ENCODE measurements at regions not wholly inside any gene's neighbourhood (a gene's known extent, or its start where the extent isn't known, plus 50 kb on each side); places are given as distances from the start of the nearest gene placed in this dataset.
"Not testable (repeated sequence)": the region's sequence is repeated elsewhere in the genome, so short reads cannot be mapped to it uniquely, and the experiment has no call there.

DNA sequence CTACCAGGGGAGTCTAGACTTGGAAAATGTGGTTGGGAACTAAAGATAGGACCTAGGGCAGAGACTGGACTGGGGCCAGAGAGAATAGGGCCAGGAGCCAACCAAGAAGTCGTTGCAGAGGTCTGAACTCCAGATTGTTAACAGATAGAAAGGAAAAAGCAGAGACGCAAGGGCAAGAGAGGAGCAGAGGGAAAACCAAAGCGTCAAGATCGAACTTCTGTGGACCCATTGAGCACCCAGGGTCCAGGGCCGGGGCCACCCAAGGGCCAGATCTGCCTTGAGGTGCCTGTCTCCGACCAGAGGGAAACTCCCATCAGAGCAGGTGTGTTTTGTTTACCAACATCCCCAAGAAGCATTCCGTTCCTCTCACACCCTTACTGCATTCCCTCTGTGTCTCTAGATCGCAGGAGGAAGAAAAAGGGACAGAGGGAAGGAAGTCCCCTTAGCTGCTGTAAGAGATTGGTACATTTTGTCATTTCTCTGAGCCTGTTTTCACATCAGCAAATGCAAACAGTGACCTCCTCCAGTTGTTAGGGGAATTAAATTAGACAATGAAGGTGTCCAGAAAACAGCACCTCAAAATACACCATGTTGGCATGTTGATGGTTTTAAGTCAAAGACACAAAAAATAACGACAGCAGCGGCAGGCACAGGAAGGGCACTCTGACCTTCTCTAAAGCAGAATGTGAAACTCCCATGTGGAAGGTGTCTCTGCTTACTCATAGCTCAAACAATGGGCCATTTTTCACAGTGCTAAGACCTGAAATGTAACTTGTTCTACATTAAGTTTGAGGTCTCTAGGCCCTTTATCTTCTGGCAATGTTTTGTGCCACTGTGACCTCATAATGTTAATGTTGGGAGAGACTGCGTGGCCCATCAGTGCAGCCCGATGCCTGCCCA is 105.8 kb upstream of the RAB4A start:
- no peak for DNase-seq

DNA sequence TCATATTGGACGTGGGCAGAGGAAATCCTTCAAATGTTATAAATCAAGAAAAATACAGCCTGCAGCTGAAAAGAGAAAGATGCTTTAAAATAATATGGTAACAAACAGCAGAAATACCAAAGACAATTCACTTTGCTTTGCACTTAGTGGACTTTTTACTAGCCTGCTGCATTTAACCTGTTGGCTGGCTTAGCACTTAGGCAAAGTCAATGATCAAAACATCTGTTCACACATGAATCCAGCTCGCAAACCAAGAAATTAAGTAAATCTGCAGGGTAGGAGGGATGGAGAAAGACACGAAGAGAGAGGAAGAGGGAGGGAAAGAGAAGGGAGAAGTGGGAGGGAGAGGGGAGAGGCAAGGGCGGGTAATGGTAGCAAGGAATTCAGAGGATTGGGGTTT is 103.6 kb upstream of the RAB4A start:
- DNase-seq = no peak

DNA sequence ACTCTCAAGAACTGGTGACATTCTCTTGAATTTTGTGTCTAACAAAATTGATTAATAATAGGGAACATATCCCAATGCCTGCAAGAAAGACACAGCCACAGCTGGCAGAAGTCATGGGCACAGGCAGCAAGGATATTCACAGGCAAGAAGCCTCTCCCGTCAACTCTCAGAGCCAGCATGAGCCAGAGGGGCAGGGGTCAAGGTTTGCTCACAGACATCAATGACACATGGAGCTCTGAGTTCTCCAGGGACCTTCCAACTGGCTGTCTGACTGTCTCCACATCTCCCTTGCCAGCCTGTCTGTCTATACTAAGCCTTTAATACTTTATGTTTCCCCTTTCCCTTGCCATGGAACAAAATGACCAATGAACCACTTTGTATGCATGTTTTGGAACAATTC is 101.5 kb upstream of the RAB4A start:
- no peak for DNase-seq

DNA sequence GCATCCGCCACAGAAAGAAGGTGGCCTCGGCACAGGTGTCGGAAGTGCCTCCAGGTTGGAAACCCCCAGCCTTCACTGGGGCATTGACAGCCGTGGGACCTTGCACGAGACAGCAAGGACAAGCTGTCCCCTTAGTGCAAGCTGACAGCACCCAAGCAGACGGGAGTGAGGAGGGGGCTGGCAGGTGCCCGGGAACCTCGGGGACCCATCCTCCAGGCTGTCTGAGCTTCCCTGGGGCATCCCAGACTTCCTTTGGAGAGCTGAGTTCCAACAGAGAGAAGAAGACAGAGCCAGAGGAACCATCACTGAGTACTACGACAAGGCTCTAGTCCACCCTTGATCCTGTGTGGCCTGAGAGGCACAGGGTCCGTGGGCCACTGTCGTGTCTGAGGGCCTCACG is 100.6 kb upstream of the RAB4A start:
- DNase-seq = no peak

- DNase-seq = no peak
These were observed 100.0 kb upstream of the RAB4A start for GRCh38 chr1:229170778-229171505.

DNA sequence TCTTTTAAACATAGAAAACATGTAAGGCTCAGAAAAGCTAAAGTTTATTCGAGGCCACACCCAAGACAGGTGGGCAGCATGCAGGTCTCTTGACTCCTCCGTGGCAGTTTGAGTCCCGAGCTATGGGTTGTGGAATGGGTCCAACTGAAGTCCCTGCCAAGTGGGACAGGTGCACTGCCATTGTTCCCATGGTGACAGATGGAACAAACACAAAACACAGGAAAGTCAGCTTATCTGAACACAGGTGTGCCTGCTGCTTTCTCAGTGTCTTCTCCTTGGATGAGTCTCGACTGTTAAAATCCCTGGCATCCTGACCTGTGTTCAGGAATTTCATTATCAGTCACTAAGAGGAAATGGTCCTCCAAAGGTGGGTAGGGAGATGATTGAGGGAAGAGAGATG is 99.0 kb upstream of the RAB4A start:
- no peak for DNase-seq

DNA sequence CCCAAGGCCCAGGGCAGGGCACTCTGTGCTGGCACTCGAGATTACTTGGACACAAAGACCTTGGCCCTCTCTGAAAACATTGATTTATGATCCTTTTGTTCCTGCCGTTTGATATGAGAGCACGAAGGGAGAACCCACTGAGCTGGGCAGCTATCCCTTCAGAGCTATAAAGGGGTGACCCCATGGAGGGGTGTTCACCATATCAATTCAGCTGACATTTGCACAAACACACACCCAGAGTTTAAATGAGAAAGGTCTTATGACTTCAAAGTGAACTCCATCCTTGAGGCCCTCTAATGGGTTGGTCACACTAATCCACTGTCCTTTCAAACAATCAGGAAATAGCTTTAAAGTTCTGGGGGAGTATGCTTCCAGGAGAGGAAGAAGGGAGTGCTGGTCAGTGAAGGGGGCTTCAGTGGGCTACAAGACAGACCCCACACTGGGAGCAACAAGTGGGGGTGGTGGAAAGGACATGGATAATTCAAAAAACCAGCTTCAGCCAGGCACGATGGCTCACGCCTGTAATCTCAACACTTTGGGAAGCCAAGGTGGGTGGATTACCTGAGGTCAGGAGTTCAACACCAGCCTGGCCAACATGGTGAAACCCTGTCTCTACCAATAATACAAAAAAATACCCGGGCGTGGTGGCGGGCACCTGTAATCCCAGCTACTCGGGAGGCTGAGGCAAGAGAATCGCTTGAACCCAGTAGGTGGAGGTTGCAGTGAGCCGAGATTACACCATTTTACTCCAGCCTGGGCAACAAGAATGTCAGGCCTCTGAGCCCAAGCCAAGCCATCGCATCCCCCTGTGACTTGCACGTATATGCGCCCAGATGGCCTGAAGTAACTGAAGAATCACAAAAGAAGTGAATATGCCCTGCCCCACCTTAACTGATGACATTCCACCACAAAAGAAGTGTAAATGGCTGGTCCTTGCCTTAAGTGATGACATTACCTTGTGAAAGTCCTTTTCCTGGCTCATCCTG is 97.1 kb upstream of the RAB4A start:
- not testable (repeated sequence) for DNase-seq

GRCh38 chr1:229175297-229175696 is 95.6 kb upstream of the RAB4A start:
- DNase-seq = not testable (repeated sequence)

GRCh38 chr1:229176457-229176856 is 94.5 kb upstream of the RAB4A start:
- not testable (repeated sequence) for DNase-seq

DNA sequence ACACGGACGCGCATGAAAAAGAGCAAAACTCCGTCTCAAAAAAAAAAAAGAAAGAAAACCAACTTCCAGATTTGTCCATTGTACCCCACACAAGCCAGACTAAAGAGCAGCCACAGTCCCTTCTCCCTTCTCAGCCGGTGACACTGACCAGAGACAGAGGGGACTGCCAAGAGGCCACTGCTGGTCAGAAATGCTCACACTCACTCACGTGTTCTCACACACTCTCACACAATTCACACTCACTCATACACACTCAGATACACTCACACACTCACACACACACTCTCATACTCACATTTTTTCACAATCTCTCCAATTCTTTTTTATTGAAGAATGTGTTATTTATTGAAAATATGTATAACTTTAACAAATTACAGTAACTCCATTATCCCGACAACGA is 90.8 kb upstream of the RAB4A start:
- no peak for DNase-seq

- no peak for DNase-seq
These were observed 89.5 kb upstream of the RAB4A start for GRCh38 chr1:229181419-229181818.

GRCh38 chr1:229183588-229183987 is 87.3 kb upstream of the RAB4A start:
- no peak for DNase-seq

- no peak for DNase-seq
These were observed 86.8 kb upstream of the RAB4A start for GRCh38 chr1:229184066-229184465.

GRCh38 chr1:229185963-229186362 is 84.9 kb upstream of the RAB4A start:
- no peak for DNase-seq

GRCh38 chr1:229186373-229187056 is 84.4 kb upstream of the RAB4A start:
- no peak for DNase-seq

- no peak for DNase-seq
These were observed 80.8 kb upstream of the RAB4A start for GRCh38 chr1:229190057-229190575.

- DNase-seq = no peak
These were observed 79.7 kb upstream of the RAB4A start for GRCh38 chr1:229191066-229191674.

DNA sequence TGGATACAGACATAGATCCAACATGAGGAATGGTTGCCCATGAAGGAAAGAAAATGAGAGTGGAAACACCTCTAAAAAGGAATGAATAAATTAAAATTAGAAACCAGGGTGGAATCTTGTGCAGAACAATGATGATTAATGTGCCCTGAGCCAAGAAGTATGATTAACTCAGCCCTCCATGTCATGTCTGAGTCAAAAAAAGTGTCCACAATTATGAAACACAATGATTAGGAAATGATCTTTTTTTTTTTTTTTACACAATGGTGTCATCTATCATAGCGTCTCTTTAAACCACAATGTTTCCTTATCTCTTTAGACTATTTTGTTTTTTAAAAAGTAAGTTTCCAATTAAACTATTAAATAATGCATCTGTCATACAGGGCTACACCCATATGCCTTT is 78.9 kb upstream of the RAB4A start:
- DNase-seq = no peak

- no peak for DNase-seq
These were observed 78.1 kb upstream of the RAB4A start for GRCh38 chr1:229192853-229193252.

- no peak for DNase-seq
These were observed 76.8 kb upstream of the RAB4A start for GRCh38 chr1:229194096-229194495.

DNA sequence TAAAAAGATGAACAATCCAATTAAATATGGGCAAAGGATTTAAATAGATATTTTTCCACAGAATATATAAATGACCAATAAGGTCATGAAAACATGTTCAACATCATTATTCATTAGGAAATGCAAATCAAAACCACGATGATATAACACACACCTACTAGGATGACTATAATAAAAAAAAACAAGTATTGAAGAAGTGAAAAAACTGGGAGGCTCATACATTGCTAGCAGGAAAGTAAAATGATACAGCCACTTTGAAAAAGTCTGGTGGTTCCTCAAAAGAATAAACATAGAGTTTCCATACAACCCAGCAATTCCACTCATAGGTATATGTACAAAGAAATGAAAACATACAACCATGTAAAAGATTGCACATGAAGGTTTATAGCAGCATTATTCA is 75.7 kb upstream of the RAB4A start:
- no peak for DNase-seq

Measured in CD4-positive, alpha-beta T cell treated with Interleukin-15 for 1 hour (primary cell).